ENCODE measurements at regions not wholly inside any gene's neighbourhood (a gene's known extent, or its start where the extent isn't known, plus 50 kb on each side); places are given as distances from the start of the nearest gene placed in this dataset.

GRCh38 chr4:23225564-23225963 lies 532.8 kb downstream of the GBA3 start:
- Histone ChIP-seq H2AFZ (ENCODE audit: low read length) (no peak overlapping the region), H3K36me3 (ENCODE audit: low read depth, low read length) (no peaks in the 10 kb centered on the region), H3K79me2 (ENCODE audit: low read length) (no peaks in the 10 kb centered on the region), H3K4me2 (ENCODE audit: low read length) (no peak overlapping the region), H3K9me2 (replicated peaks; ENCODE audit: low read length) (no peaks in the 10 kb centered on the region), H3K4me3 (ENCODE audit: low read length) (no peak overlapping the region), H3K4me1 (ENCODE audit: insufficient read depth, low read length) (no peaks in the 10 kb centered on the region), H3K27ac (ENCODE audit: low read length) (no peak overlapping the region), H3F3A (ENCODE audit: low read length, unreplicated experiment) (no peaks in the 10 kb centered on the region), H3K27me3 (ENCODE audit: low read length) (no peaks in the 10 kb centered on the region), H4K20me1 (ENCODE audit: low read length) (no peaks in the 10 kb centered on the region), H3K9me3 (ENCODE audit: low read length) (no peaks in the 10 kb centered on the region), H3K9ac (ENCODE audit: low read length) (no peak overlapping the region)
- BruUV-seq (replicated peaks): no TSS peak
- ATAC-seq (no peak), DNase-seq (no peak)
- ChIA-PET POLR2A (ENCODE audit: unreplicated experiment) (no interaction called here), CTCF (no interaction called here)
- TF ChIP-seq EZH2 (IDR thresholded peaks at IDR 0.05; ENCODE audit: low read length, unreplicated experiment) (no peak), EZH2phosphoT487 (IDR thresholded peaks at IDR 0.05; ENCODE audit: borderline replicate concordance, low read length) (no peak)
- intact Hi-C loops (cut with micrococcal nuclease): no loop called here

- no peak overlapping the region for H2AFZ ChIP-seq (ENCODE audit: low read length)
- H3K27ac ChIP-seq (ENCODE audit: low read length): no peak overlapping the region
- ATAC-seq: no peak
- no peak for TF ChIP-seq EZH2 (IDR thresholded peaks at IDR 0.05; ENCODE audit: low read length, unreplicated experiment)
- TF ChIP-seq CTCF (conservative IDR thresholded peaks at IDR 0.05; ENCODE audit: low read depth, low read length): no peak
- TF ChIP-seq EZH2phosphoT487 (IDR thresholded peaks at IDR 0.05; ENCODE audit: borderline replicate concordance, low read length): no peak
- ChIA-PET POLR2A (ENCODE audit: unreplicated experiment) (no interaction called here), CTCF (no interaction called here)
- no peaks in the 10 kb centered on the region for H3K27me3 ChIP-seq (ENCODE audit: low read length)
- H3K4me3 ChIP-seq (ENCODE audit: low read length): no peak overlapping the region
- intact Hi-C loops (cut with micrococcal nuclease): no loop called here
- BruUV-seq (replicated peaks): no TSS peak
- H3K36me3 ChIP-seq (ENCODE audit: low read depth, low read length): no peaks in the 10 kb centered on the region
- H3K9ac ChIP-seq (ENCODE audit: low read length): no peak overlapping the region
- DNase-seq: no peak
- H3K79me2 ChIP-seq (ENCODE audit: low read length): no peaks in the 10 kb centered on the region
- no peaks in the 10 kb centered on the region for H3K4me1 ChIP-seq (ENCODE audit: insufficient read depth, low read length)
- H3K9me2 ChIP-seq (replicated peaks; ENCODE audit: low read length): no peaks in the 10 kb centered on the region
- H4K20me1 ChIP-seq (ENCODE audit: low read length): no peaks in the 10 kb centered on the region
- H3K4me2 ChIP-seq (ENCODE audit: low read length): no peak overlapping the region
- H3F3A ChIP-seq (ENCODE audit: low read length, unreplicated experiment): no peaks in the 10 kb centered on the region
- no peaks in the 10 kb centered on the region for H3K9me3 ChIP-seq (ENCODE audit: low read length)
These were observed 532.1 kb downstream of the GBA3 start for GRCh38 chr4:23224684-23225420.

GRCh38 chr4:23220911-23221310 lies 528.2 kb downstream of the GBA3 start:
- BruUV-seq (replicated peaks): no TSS peak

More at GRCh38 chr4:23220911-23221310, 528.2 kb downstream of the GBA3 start:
- H4K20me1 ChIP-seq (ENCODE audit: low read length): no peaks in the 10 kb centered on the region
- no peak overlapping the region for H2AFZ ChIP-seq (ENCODE audit: low read length)
- no peaks in the 10 kb centered on the region for H3F3A ChIP-seq (ENCODE audit: low read length, unreplicated experiment)
- H3K9me3 ChIP-seq (ENCODE audit: low read length): no peaks in the 10 kb centered on the region
- no peaks in the 10 kb centered on the region for H3K4me1 ChIP-seq (ENCODE audit: insufficient read depth, low read length)
- H3K9ac ChIP-seq (ENCODE audit: low read length): no peak overlapping the region
- no peak overlapping the region for H3K4me2 ChIP-seq (ENCODE audit: low read length)
- H3K79me2 ChIP-seq (ENCODE audit: low read length): no peaks in the 10 kb centered on the region
- DNase-seq (no peak), ATAC-seq (no peak)
- H3K9me2 ChIP-seq (replicated peaks; ENCODE audit: low read length): no peaks in the 10 kb centered on the region
- ChIA-PET POLR2A (ENCODE audit: unreplicated experiment) (no interaction called here), CTCF (no interaction called here)
- intact Hi-C loops (cut with micrococcal nuclease): no loop called here
- H3K36me3 ChIP-seq (ENCODE audit: low read depth, low read length): no peaks in the 10 kb centered on the region
- H3K4me3 ChIP-seq (ENCODE audit: low read length): no peak overlapping the region
- H3K27me3 ChIP-seq (ENCODE audit: low read length): no peaks in the 10 kb centered on the region
- TF ChIP-seq EZH2phosphoT487 (IDR thresholded peaks at IDR 0.05; ENCODE audit: borderline replicate concordance, low read length) (no peak), CTCF (conservative IDR thresholded peaks at IDR 0.05; ENCODE audit: low read depth, low read length) (no peak), EZH2 (IDR thresholded peaks at IDR 0.05; ENCODE audit: low read length, unreplicated experiment) (no peak)
- H3K27ac ChIP-seq (ENCODE audit: low read length): no peak overlapping the region

Data from PC-3 (cell line).